HG02610 (cell line): ENCODE measurements at regions not wholly inside any gene's neighbourhood (a gene's known extent, or its start where the extent isn't known, plus 50 kb on each side); places are given as distances from the start of the nearest gene placed in this dataset.
"Not testable (repeated sequence)": the region's sequence is repeated elsewhere in the genome, so short reads cannot be mapped to it uniquely, and the experiment has no call there.

Experiments used
- ATAC-seq: cut with Tn5 transposase; IDR thresholded peaks from one replicate; pipeline ENCODE4 v1.9.1; 2021; ENCODE audit warnings: mild to moderate bottlenecking, moderate library complexity; ENCODE audit not compliant: unreplicated experiment

DNA sequence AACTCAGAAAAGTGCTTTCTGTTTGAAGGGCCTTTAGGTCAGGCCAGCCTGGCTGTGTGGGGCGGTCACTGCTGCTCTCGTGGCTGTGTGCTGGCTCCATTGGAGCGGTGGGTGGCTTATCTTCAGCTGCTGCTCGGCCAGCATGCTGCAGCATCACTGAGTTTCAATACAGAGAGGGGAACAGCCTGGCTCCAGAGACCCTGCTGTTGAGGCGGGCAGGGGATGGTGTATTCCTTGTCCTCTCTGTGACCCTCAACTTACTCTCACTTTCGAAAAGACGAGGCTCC lies 248.5 kb upstream of the ONECUT1 start:
- ATAC-seq: no peak

DNA sequence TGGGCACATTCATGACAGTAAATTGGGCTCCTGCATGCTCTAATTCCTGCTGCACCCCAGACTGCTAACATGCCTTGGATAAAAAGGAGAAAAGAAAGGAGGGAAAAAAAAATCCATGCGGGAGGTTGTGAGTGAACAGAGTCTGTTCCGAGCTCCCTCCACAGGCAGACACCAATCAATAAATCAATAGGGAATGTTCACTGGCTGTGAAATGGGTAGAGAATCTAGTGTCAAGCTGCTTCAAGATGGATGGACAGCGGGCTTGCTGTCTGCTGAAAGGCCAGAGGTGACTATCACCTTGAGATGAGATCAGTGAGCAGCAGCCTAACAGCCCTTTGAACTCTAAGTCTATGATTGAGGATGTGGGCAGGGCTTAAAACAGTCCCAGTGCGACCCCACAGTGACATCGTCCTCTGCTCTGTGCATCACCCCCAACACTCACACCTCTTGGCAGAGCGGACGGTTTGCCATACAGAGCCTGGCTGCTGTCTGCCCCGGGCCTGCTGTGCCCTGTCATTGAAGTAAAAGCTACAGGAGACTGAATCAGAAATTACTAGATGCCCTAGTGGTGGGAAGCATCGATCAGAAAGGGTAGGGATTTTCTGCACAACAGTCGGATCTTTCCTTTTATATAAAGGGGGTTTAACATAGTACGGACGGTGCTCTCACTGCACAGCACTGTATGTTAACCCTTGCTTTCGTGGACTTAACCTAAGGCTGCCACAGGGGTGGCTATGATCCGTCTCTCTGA lies 247.9 kb upstream of the ONECUT1 start:
- ATAC-seq: no peak

DNA sequence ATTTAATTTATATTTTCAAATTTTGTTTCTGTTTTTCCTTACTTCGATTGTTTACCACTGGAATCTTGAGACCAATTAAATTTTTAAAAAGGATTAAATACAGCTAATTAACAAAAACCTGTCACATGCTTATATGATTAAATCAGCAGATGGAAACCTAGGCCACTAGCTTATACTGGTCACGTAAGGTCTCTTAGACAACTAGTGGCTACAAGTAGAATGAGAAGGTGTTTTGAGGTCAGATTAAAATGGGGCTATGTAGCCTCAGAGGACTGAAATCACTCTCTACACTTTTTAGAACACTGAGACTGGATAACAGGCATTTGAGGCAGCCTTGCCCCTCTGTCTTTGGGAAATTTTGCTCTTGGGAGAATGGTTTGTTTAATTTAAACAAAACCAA lies 246.5 kb upstream of the ONECUT1 start:
- no peak for ATAC-seq

DNA sequence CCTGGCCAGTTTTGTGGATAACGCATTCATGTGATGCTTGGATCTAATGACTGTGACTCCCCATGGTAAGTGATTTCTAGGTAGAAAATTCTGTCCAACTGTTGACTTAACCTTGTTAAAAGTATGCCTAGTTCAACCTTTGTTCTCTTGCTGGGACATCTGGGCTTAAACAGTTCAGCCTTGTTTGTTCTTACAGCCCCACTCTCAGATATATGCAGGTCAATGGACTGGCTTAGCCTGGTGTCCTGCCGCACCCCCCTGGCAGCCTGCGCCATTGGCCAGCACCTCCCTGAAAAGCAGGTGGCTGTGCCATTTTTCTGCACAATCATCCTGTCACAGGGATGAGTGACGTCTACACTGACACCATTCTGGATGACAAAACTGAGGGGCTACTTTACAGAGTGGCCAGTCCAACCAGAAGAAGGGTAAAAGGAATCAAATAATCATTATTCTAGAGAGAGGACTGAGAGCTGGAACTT lies 244.7 kb upstream of the ONECUT1 start:
- no peak for ATAC-seq

DNA sequence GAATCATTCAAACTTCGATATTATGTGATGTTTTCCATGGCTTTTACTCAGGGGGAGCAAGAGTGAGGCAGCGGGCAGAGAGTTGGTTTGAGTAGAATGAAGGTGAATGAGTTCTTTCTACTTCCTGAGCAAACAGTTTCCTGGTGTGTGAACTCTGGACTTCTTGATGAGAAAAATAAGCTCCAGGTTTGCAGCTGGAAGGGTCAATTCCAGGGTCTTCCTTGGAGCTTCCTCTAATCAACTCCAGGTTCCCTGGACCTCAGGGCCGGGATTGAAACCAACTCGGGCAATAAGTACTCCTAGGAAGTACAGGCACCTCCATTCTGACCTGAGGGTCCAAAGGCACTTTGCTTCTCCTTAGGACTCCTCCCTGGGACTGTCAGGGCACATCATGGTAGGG lies 243.6 kb upstream of the ONECUT1 start:
- ATAC-seq: no peak

DNA sequence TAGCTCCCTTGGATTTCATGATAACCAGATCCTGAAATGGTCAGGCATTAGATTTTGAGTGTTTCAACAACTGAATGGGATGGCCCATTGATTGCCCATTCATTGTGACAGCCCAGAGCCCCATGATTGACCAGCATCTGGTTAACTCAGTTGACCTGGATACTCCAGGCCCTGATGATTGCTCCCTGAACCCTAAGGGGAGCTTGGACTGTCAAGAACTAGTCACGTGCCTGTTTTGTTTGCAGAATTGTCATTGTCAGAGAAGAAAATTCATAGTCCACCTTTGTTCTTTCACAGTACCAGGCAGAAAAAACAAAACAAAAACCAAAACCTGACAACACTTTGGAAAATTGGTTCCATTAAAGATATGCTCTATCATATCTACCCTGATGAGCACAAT lies 241.3 kb upstream of the ONECUT1 start:
- no peak for ATAC-seq

DNA sequence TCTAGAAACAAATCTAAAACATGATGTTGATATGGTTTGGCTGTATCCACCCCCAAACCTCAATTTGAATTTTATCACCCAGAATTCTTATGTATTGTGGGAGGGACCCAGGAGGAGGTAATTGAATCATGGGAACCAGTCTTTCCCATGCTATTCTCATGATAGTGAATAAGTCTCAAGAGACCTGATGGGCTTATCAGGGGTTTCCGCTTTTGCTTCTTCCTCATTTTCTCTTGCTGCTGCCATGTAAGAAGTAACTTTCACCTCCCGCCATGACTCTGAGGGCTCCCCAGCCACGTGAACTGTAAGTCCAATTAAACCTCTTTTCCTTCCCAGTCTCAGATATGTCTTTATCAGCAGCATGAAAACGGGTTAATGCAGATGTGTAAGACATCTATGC lies 232.7 kb upstream of the ONECUT1 start:
- no peak for ATAC-seq

DNA sequence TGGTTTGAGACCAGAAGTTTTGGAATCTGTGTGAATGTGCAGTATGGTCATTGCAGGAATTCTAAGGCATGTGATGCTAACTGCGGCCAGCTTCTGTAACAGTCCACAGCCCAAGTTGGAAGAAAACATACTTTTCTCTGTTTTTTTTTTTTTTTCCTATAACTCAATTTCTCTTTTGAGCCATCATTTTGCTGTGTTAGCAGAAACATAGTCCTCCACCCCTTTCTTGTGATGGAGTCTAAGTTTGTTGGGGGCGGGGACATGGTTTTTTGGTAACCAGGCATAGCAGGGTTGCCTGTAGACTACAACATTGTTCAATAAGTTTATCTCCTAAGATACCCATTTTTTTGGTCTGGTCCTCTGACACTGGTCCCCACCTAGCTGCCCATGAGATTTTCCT lies 223.2 kb upstream of the ONECUT1 start:
- ATAC-seq: no peak

DNA sequence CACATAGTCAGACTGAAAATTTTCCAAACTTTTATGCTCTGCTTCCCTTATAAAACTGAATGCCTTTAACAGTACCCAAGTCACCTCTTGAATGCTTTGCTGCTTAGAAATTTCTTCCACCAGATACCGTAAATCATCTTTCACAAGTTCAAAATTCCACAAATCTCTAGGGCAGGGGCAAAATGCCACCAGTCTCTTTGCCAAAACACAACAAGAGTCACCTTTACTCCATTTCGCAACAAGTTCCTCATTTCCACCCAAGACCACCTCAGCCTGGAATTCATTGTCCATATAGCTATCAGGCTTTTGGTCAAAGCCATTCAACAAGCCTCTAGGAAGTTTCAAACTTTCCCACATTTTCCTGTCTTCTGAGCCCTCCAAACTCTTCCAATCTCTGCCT lies 221.6 kb upstream of the ONECUT1 start:
- ATAC-seq: not testable (repeated sequence)

DNA sequence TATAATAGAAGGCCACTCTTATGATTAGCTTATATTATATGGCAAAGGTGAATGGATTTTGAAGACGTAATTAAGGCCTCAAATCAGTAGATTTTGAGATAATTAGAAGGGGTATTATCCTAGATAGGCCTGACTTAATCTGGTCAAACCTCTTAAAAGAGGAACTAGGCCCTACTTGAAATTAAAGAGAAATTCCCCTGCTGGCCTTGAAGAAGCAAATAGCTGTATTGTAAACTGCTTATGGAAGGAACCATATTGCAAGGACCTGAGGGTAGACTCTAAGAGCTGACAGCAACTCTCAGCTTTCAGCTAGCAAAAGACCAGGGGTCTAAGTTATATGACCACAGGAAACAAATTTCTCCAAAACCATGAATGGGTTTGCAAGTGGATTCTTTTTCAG lies 219.0 kb upstream of the ONECUT1 start:
- no peak for ATAC-seq

DNA sequence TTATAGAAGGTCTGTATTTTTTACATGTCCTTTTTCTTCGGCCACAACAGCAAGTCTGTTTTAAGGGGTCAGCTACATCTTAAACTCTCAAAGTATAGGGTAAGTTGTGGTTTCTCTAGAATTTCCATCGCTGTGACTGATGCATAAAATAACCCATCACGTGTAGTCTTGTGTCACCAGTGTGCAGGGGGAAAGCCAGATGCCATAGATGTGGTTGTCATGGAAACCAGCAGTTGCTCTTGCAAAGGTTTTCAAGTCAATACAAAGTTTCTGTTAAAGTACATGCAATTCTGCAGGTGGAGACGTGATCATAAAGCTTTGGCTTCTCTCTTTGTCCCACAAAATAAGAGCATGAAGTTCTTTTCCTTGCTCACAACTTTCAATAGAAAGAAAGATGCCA lies 210.3 kb upstream of the ONECUT1 start:
- ATAC-seq: no peak

DNA sequence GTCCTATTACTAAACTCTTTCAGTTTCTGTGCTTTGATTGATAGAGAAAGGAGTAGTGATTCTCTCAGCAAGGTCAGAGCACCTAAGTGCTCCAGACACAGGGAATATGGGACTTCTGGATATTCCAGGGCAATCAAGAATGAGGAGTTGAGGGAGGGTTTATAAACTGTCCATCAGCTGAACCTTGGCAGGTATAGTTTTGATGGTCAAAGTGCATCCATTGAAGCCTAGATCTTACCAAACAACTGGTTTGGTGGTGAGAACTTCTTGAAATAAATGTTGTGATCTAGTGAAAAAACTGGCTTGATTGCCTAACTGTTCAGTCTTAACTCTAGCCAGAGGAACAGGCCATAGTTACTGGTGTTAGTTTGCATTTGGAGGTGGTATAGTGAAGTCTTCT lies 207.0 kb upstream of the ONECUT1 start:
- ATAC-seq: no peak

DNA sequence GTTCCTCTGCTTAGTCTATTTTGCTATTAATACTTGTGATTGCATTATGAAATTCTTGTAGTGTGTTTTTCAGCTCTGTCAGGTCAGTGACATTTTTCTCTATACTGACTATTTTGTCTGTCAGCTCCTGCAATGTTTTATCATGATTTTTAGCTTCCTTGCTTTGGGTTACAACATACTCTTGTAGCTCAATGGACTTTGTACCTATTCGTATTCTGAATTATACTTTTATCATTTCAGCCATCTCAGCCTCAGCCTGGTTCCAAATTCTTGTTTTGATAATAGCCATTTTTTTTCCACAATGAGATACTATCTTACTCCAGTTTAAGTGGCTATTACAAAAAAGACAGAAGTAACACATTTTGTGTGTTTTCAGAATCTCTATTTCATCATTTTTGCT lies 204.2 kb upstream of the ONECUT1 start:
- ATAC-seq: no peak

DNA sequence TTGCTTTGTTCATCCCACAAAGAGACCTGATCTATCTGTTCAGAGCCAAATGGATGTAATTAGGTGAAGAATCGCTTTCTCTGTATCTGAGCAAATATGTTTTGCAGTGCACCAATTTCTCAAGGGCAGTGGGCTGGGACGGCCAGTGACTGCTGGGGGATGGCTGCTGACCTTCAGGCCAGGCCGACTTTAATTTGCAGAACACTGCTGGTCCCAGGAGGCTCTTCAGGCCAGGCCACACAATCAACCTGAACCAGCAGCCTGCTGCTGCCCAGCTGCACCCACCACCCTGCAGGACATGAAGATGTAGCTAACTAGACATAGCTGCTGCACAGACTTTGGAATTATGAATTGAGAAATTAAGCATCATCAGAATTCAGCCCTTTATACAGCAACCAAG lies 194.4 kb upstream of the ONECUT1 start:
- no peak for ATAC-seq

DNA sequence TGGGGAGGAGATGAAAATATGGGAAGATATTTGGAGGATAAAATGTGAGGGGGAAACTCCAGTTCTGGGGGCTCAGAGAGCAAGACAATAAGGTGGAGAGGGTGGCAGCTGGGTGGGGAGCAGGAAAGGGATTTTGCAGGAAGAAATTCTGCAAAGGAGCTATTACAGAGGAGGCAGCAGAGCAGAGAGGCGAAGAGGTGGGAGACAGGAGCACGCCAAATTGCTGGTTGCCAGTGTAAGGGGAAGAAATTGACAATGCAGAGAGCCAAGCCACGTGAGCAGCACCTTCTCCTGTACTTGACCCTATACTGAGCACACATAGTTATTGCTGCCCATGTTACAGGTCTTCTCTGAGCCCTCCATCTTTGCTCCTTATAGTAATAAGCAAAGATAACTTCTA lies 190.3 kb upstream of the ONECUT1 start:
- no peak for ATAC-seq

DNA sequence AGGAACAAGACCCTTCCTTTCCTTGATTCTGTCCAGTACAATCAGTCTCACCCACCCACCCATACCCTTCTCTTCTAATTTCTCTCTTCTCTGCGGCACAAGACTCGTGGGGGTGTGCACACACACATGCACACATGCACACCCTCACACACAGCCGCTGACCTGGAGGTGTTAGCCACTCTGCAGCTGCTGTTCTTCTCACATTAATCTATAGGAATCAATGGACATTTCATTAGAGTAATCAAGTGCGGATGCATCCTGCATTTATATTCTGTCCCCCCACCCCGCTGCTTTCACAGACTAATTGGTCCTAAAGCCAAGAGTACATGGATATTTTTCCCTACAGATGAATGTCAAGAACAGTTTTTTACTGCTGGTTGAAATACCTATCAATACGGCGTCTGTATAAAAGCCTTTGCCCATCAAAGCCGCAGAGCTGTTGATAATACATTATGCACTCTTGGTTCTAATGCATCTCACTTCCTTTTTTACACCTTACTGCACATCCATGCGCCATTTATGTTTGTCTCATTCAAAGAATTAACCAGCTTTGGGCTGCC lies 186.5 kb upstream of the ONECUT1 start:
- ATAC-seq: no peak

DNA sequence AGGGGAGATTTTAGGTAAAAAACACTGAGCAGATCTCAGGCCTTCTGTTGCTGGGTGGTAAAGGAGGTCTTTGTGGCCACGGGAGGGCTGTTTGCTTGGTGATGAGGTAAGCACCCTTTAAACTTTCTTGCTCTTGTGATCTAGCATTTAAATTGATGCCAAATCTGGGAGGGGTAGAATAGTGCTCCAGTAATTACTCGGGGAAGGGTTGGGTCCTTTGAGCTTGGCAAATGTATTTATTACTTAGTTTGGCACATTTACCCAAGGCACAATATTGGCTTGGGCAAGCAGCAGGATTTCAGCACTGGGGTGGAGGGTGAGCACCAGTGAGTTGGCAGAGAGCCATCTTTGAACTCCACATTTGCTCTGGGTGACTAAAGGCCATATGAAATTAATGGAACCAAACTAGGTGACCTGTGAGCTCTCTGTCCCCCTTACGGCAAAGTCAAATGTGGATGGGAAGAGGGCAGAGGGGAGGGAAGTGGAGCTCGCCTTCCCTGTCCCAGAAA lies 185.9 kb upstream of the ONECUT1 start:
- no peak for ATAC-seq

DNA sequence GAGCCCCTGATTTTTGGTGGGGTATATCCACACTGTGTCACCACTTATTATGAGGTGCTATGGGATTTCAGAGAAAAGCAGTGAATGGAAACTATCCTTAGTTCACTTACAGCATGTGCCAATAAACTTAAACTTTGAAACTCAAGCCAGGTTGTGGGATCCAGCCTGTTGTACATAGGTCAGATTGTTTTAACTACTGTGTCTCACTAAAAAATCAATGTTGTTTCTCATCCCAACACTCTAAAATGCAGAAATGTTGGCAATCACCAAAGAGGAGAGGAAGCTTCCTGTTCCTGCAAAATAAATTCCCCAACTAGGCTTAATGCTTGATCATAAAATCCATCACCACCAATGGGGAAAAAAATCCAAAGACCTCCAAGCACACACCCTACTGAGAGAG lies 173.7 kb upstream of the ONECUT1 start:
- ATAC-seq: no peak

DNA sequence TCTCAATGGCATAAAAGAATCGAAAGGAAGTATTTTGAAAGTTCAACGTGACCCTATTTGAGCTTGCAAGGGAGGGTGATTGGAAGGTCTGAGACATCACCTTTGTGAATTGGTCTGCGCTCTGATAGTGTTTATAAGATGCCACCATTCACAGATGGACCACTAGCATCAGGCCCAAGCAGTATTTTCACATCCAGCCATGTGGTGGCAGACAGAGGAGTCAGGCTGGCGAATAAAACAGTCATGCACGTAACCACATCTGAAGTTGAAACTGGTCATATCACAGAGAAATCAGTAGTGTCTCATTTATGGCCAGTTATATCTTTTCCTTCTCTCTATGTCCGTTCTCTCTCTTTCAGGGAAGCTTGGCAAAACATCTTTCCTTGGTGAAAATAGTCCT lies 170.1 kb upstream of the ONECUT1 start:
- no peak for ATAC-seq

DNA sequence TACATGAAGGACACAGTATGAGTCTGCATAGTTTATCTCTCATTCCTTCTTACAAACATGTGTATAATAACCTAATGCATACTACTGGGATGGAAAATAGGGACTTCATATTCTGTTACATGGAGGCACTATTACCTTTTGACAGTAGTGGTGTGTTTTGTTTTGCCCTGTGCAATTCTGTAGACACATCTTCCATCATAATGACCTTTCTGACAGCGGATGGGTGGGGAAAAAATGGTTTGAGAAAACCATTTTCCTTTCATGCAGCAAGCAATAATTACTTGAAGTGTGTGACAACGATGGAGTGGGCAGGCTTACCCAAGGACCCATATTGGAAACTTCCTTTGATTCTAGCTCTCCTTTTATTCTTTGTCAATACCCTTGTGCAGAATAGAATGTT lies 153.6 kb upstream of the ONECUT1 start:
- no peak for ATAC-seq

DNA sequence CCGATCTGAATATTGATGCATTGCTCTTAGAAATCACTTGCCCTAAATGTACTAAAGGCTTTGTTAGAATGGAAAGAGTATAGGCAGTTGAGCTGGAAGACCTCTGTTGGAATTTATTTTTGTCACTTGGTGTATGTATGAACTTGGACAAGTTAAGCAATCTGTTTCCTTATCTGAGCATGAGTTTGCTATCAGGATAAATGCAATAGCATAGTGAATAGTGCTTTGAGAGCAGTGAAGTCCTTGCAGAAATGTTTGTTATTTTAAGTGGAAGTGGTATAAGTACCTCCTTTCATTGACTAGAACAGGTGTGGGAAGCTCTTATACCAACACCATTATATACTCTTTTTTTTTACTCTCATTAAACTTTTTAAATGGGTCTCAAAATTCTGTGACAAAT lies 146.4 kb upstream of the ONECUT1 start:
- no peak for ATAC-seq

DNA sequence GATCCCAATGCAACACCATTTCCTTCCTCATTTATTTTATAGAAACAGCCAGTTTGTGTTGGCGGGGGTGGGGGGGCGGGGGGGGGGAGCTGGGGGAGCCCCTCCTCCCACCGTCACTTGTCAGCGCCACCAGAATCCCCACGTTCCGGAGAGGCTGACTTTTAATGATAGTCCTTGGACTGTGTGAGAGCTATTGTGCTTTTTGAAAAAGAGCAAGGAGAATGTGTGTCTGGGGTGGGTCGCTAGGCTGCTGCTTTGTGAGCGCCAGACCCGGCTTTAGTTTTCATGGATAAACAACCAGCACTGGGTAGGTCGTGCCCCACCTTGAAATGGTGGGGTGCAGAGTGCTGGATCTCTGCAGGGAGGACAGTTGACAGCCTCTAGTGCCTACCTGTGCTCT lies 135.0 kb upstream of the ONECUT1 start:
- no peak for ATAC-seq

DNA sequence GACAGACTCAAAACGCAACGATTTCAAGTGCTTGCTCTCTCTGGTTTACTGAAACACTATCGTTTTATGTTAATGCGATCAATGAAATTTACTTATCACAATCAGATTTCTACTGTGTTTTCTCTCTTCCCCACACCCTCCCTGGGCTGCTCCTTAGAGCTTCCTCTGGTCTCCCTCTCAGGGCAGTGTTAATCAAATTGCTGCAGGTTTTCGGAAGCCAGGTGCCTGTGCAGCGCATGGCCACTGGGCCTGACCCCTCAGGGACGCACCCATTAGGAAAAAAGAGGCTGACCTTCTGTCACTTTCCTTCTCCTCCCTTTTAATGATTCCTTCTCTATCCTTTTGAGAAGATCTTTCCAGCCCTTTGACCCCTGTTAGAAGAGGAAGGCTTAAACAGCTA lies 134.5 kb upstream of the ONECUT1 start:
- ATAC-seq: no peak
